Sigmoid colon (tissue), 6 donors: ENCODE measurements at regions not wholly inside any gene's neighbourhood (a gene's known extent, or its start where the extent isn't known, plus 50 kb on each side); places are given as distances from the start of the nearest gene placed in this dataset.

Source experiments
- DNase-seq: peaks from one replicate; pipeline ENCODE4 v3.0.0-alpha.2; 2019
- H3K27ac ChIP-seq, 4 donors: fragments of 200-600 bp; sonication (generic); one replicate each; pipeline ENCODE4 v1.5.1; 2016 to 2019; ENCODE audit warnings: mild to moderate bottlenecking in 1 of 4
- H3K27me3 ChIP-seq, 3 donors: fragments of 200-600 bp; sonication (generic); one replicate each; pipeline ENCODE4 v1.5.1; 2019; ENCODE audit warnings: mild to moderate bottlenecking in 1 of 3
- H3K36me3 ChIP-seq, 4 donors: fragments of 200-600 bp; sonication (generic); one replicate each; pipeline ENCODE4 v1.5.1; 2016 to 2019
- H3K4me1 ChIP-seq, 4 donors: fragments of 200-600 bp; sonication (generic); one replicate each; pipeline ENCODE4 v1.5.1; 2017 to 2019
- H3K4me3 ChIP-seq, 4 donors: fragments of 200-600 bp; sonication (generic); one replicate each; pipeline ENCODE4 v1.5.1; 2017 to 2019; ENCODE audit warnings: mild to moderate bottlenecking in 2 of 4, moderate library complexity in 1 of 4
- H3K9me3 ChIP-seq, 4 donors: fragments of 200-600 bp in 3 of 4; sonication (generic) in 3 of 4; one replicate each; pipeline versions ENCODE4 v1.5.1 to v1.6.1; 2013 to 2019
- CTCF ChIP-seq, 4 experiments: fragments of 450-650 bp in 3 of 4; fragments of 200-600 bp in 1 of 4; IDR thresholded peaks; one replicate each; pipeline ENCODE4 v1.5.1; 2016 to 2019; ENCODE audit warnings: antibody characterized with exemption in 4 of 4, mild to moderate bottlenecking in 3 of 4, moderate library complexity in 2 of 4
- EP300 ChIP-seq, 4 donors: sonication (generic); formaldehyde crosslinking; IDR thresholded peaks; one replicate each; pipeline ENCODE4 v1.6.1; 2017; ENCODE audit warnings: antibody characterized with exemption in 4 of 4
- POLR2A ChIP-seq, 2 donors: fragments of 450-650 bp; IDR thresholded peaks; one replicate each; pipeline ENCODE4 v1.6.1; 2016; ENCODE audit warnings: antibody characterized with exemption in 2 of 2, mild to moderate bottlenecking in 2 of 2, moderate library complexity in 2 of 2
- POLR2AphosphoS5 ChIP-seq, 4 donors: sonication (generic); formaldehyde crosslinking; IDR thresholded peaks; one replicate each; pipeline ENCODE4 v1.6.1; 2017; ENCODE audit warnings: antibody characterized with exemption in 4 of 4
- WGBS, 2 donors: extraction: QIAGEN DNeasy Blood & Tissue Kit; methylation state at CpG; one replicate each; pipeline ENCODE4 v1.1.7; 2013; 5-methylcytosine and 5-hydroxymethylcytosine counted together
- intact Hi-C: fragments of 100-400 bp; cut with DNase I; formaldehyde crosslinking; loops from one replicate; pipeline ENCODE4 v1.15.1; 2023
- small RNA-seq, 3 donors: library from RNA; depleted of rRNA; stranded (forward); fragments of <200 nt; gene quantifications; one replicate each; pipeline ENCODE3, GENCODE V24; 2016
- donor health status: healthy with polysubstance abuse.
- donor health status: healthy.

DNA sequence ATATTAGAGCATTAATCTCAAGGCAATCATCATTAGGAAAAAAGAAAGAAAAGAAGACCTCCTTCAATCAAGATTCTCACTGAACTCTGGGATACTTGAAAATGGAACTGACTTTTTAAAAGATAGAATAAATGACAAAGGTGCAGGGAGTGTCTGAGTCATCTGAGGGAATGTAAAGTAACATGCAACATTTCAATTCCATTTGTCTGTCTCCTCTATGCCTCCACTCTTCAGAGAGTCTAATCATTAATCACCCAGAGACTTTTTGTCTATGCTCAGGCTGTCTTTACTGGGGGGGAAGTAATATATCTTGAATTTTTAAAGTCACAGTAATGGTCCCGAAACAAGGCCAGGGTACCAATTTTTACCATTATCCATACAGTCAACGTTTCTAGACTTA, 55.0 kb upstream of the PACRGL start:
- DNase-seq = no peak
- H3K4me1 ChIP-seq = no peaks in the 10 kb centered on the region
- no peaks in the 10 kb centered on the region for H3K27me3 ChIP-seq
- TF ChIP-seq POLR2AphosphoS5 (IDR thresholded peaks at IDR 0.05) = no peak
- TF ChIP-seq CTCF (IDR thresholded peaks at IDR 0.05) = no peak
- no peak for TF ChIP-seq POLR2A (IDR thresholded peaks at IDR 0.05)
- TF ChIP-seq EP300 (IDR thresholded peaks at IDR 0.05) = no peak
- 77 to 80% methylated on average over 2 of the region's 2 CpGs for WGBS, 2 donors
- no peak overlapping the region for H3K27ac ChIP-seq
- intact Hi-C loops = no loop called here
- H3K36me3 ChIP-seq = no peaks in the 10 kb centered on the region
- H3K9me3 ChIP-seq = no peaks in the 10 kb centered on the region
- no peak overlapping the region for H3K4me3 ChIP-seq

GRCh38 chr4:20646287-20646686, 54.0 kb upstream of the PACRGL start:
- no peaks in the 10 kb centered on the region for H3K9me3 ChIP-seq
- no peaks in the 10 kb centered on the region for H3K36me3 ChIP-seq
- no peak overlapping the region for H3K27ac ChIP-seq
- no peaks in the 10 kb centered on the region for H3K27me3 ChIP-seq
- TF ChIP-seq POLR2AphosphoS5 (IDR thresholded peaks at IDR 0.05) = no peak
- no peak for TF ChIP-seq CTCF (IDR thresholded peaks at IDR 0.05)
- TF ChIP-seq POLR2A (IDR thresholded peaks at IDR 0.05) = no peak
- no peak for TF ChIP-seq EP300 (IDR thresholded peaks at IDR 0.05)
- intact Hi-C loops = no loop called here
- H3K4me3 ChIP-seq = no peak overlapping the region
- H3K4me1 ChIP-seq = no peaks in the 10 kb centered on the region
- DNase-seq = no peak

Small RNA genes lying in the stretch of these regions (small RNA-seq; reads per million reads assigned to genes)
- 2.6 to 9.7 (median 5.5) reads per million in 3 donors for gene MIR218-1
